ENCODE measurements at regions not wholly inside any gene's neighbourhood (a gene's known extent, or its start where the extent isn't known, plus 50 kb on each side); places are given as distances from the start of the nearest gene placed in this dataset.

GRCh38 chr3:10688548-10689172 lies 127.4 kb upstream of the SLC6A11 start:
- ChIA-PET POLR2A (no interaction called here), CTCF (interaction anchor here (0.8 to 2.7 kb wide), 3 partner anchors 20 to 50 kb away, joined by 3 to 10 read pairs (median 3); no protein-coding TSS in a partner anchor)
- H3K27me3 ChIP-seq (ENCODE audit: insufficient read depth): no peaks in the 10 kb centered on the region
- no peak overlapping the region for H3K9ac ChIP-seq
- H3K9me3 ChIP-seq: no peaks in the 10 kb centered on the region
- H3K27ac ChIP-seq (ENCODE audit: low read depth in 2 of 2, low read length in 1 of 2): no peak overlapping the region
- no peaks in the 10 kb centered on the region for H3F3A ChIP-seq (replicated peaks; ENCODE audit: insufficient read depth)
- no peaks in the 10 kb centered on the region for H3K36me3 ChIP-seq (replicated peaks in 1 of 2; ENCODE audit: control insufficient read depth in 1 of 2, insufficient read depth in 2 of 2, low read length in 1 of 2)
- H3K9me2 ChIP-seq: no peaks in the 10 kb centered on the region
- no peaks in the 10 kb centered on the region for H3K79me2 ChIP-seq (ENCODE audit: insufficient read depth)
- no peak for DNase-seq
- WGBS (ENCODE audit: low lambda C conversion rate): 26% methylated on average over 7 of the region's 8 CpGs
- H3K4me2 ChIP-seq: no peak overlapping the region
- TF ChIP-seq CTCF (IDR thresholded peaks at IDR 0.05): no peak
- no peak for TF ChIP-seq ELF1 (IDR thresholded peaks at IDR 0.05)
- TF ChIP-seq FOXM1 (IDR thresholded peaks at IDR 0.05; ENCODE audit: low read depth): no peak
- TF ChIP-seq SMC3 (IDR thresholded peaks at IDR 0.05; ENCODE audit: low read depth, low read length): no peak
- no peak for TF ChIP-seq USF2 (IDR thresholded peaks at IDR 0.05; ENCODE audit: borderline replicate concordance, low read depth, low read length)
- TF ChIP-seq RAD21 (IDR thresholded peaks at IDR 0.05; ENCODE audit: low read length): no peak
- TF ChIP-seq IRF3 (IDR thresholded peaks at IDR 0.05; ENCODE audit: low read depth, low read length): no peak
- TF ChIP-seq, protein P1, sequence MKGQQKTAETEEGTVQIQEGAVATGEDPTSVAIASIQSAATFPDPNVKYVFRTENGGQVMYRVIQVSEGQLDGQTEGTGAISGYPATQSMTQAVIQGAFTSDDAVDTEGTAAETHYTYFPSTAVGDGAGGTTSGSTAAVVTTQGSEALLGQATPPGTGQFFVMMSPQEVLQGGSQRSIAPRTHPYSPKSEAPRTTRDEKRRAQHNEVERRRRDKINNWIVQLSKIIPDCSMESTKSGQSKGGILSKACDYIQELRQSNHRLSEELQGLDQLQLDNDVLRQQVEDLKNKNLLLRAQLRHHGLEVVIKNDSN (IDR thresholded peaks at IDR 0.05; ENCODE audit: borderline replicate concordance, low read depth): no peak
- TF ChIP-seq MXI1 (IDR thresholded peaks at IDR 0.05; ENCODE audit: low read depth, low read length): no peak
- no peak for TF ChIP-seq GABPA (IDR thresholded peaks at IDR 0.05; ENCODE audit: low read depth)
- TF ChIP-seq JUND (IDR thresholded peaks at IDR 0.05): no peak
- no peak for TF ChIP-seq RXRA (IDR thresholded peaks at IDR 0.05; ENCODE audit: borderline replicate concordance, low read depth)
- TF ChIP-seq EP300 (IDR thresholded peaks at IDR 0.05; ENCODE audit: borderline replicate concordance in 1 of 2, low read depth in 1 of 2, low read length in 1 of 2): no peak
- no peak for TF ChIP-seq EZH2phosphoT487 (IDR thresholded peaks at IDR 0.05; ENCODE audit: borderline replicate concordance, low read depth)
- TF ChIP-seq RFX5 (IDR thresholded peaks at IDR 0.05; ENCODE audit: low read length): no peak
- no peak overlapping the region for H2AFZ ChIP-seq (ENCODE audit: low read depth)
- H3K4me3 ChIP-seq (ENCODE audit: low read depth in 2 of 2, low read length in 1 of 2): no peak overlapping the region
- H3K4me1 ChIP-seq (ENCODE audit: control insufficient read depth in 1 of 2, insufficient read depth in 2 of 2, low read depth in 1 of 2, low read length in 1 of 2): no peaks in the 10 kb centered on the region
- H4K20me1 ChIP-seq (ENCODE audit: insufficient read depth): no peaks in the 10 kb centered on the region
